HCT116 (cell line): ENCODE measurements at regions not wholly inside any gene's neighbourhood (a gene's known extent, or its start where the extent isn't known, plus 50 kb on each side); places are given as distances from the start of the nearest gene placed in this dataset.

Source experiments
- CTCF ChIP-seq, 3 experiments: fragments of 200-600 bp in 1 of 3; sonication (generic) in 1 of 3; IDR thresholded peaks in 2 of 3; conservative IDR thresholded peaks in 1 of 3; 2 replicates each; pipeline ENCODE4 v1.5.1; 2012 to 2017; ENCODE audit warnings: low read depth in 2 of 3, low read length in 2 of 3, antibody characterized with exemption in 1 of 3, borderline replicate concordance in 1 of 3, control low read depth in 1 of 3, mild to moderate bottlenecking in 1 of 3, mixed read lengths in 1 of 3, mixed run types in 1 of 3, moderate library complexity in 1 of 3; ENCODE audit not compliant: insufficient read depth in 1 of 3
- EZH2 ChIP-seq: fragments of 200-600 bp; sonication (generic); IDR thresholded peaks from 2 replicates; pipeline ENCODE4 v1.6.1; 2017; ENCODE audit warnings: antibody characterized with exemption, mixed run types
- POLR2A ChIP-seq: IDR thresholded peaks from 2 replicates; pipeline ENCODE4 v1.7.0; 2011; ENCODE audit warnings: borderline replicate concordance; ENCODE audit not compliant: insufficient read depth, insufficient read length; ENCODE audit errors: extremely low read depth

GRCh38 chr2:142463047-142463446, 332.2 kb upstream of the LRP1B start:
- TF ChIP-seq POLR2A (no peak), CTCF (IDR thresholded peaks at IDR 0.05 in 2 of 3, conservative IDR thresholded peaks at IDR 0.05 in 1 of 3; ENCODE audit: borderline replicate concordance in 1 of 3, insufficient read depth in 1 of 3, low read depth in 2 of 3, low read length in 2 of 3) (no peak), EZH2 (no peak)
